Nephron (organoid): ENCODE measurements at regions not wholly inside any gene's neighbourhood (a gene's known extent, or its start where the extent isn't known, plus 50 kb on each side); places are given as distances from the start of the nearest gene placed in this dataset.

ENCODE experiments used
- H3K27ac Mint-ChIP-seq, 3 experiments: 2 replicates each; pipeline ENCODE4 v1.8.0; 2020; ENCODE audit warnings: mixed read lengths in 3 of 3, mild to moderate bottlenecking in 2 of 3, moderate library complexity in 1 of 3
- H3K27me3 Mint-ChIP-seq: 2 replicates; pipeline ENCODE4 v1.8.0; 2021; ENCODE audit warnings: low read depth, mild to moderate bottlenecking, moderate library complexity, mixed read lengths
- H3K36me3 Mint-ChIP-seq: 2 replicates; pipeline ENCODE4 v1.8.0; 2020; ENCODE audit warnings: low read depth, mixed read lengths
- H3K4me1 Mint-ChIP-seq: 2 replicates; pipeline ENCODE4 v1.8.0; 2020; ENCODE audit warnings: mixed read lengths
- H3K4me3 Mint-ChIP-seq, 3 experiments: 2 replicates each; pipeline ENCODE4 v1.8.0; 2020; ENCODE audit warnings: mild to moderate bottlenecking in 3 of 3, mixed read lengths in 3 of 3, moderate library complexity in 2 of 3
- H3K9me3 Mint-ChIP-seq: 2 replicates; pipeline ENCODE4 v1.8.0; 2020; ENCODE audit warnings: mixed read lengths
- TF ChIP-seq, protein P1 (sequence below), 3 experiments: fragments of 200-600 bp; sonication (generic); IDR thresholded peaks; one replicate each; pipeline ENCODE4 v1.5.0; 2021; ENCODE audit warnings: antibody characterized with exemption in 3 of 3; ENCODE audit not compliant: unreplicated experiment in 3 of 3

DNA sequence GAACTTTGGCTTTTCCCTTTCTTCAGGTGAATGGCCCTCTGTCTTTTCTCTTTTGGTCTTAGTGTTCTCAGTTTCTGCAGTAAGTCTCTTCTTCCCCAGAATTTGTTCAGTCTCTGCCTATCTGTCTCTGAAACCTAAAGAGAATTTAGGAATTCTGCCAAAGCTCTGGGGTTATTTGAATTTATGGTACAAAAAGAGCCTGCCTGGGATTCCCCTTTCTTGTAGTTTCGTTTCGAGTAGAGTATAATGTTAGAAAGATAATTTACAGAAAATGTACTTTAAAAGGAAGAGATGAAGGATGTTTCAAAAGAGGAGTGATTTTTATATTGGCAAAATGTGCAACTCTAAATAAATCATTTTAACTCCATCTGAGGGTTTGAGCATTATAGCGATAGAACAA lies 247.4 kb upstream of the SATB1 start:
- no peaks in the 10 kb centered on the region for H3K27me3 Mint-ChIP-seq
- H3K27ac Mint-ChIP-seq: no peak overlapping the region
- H3K9me3 Mint-ChIP-seq: peaks cover 3% of the 10 kb centered on the region
- TF ChIP-seq, protein P1, sequence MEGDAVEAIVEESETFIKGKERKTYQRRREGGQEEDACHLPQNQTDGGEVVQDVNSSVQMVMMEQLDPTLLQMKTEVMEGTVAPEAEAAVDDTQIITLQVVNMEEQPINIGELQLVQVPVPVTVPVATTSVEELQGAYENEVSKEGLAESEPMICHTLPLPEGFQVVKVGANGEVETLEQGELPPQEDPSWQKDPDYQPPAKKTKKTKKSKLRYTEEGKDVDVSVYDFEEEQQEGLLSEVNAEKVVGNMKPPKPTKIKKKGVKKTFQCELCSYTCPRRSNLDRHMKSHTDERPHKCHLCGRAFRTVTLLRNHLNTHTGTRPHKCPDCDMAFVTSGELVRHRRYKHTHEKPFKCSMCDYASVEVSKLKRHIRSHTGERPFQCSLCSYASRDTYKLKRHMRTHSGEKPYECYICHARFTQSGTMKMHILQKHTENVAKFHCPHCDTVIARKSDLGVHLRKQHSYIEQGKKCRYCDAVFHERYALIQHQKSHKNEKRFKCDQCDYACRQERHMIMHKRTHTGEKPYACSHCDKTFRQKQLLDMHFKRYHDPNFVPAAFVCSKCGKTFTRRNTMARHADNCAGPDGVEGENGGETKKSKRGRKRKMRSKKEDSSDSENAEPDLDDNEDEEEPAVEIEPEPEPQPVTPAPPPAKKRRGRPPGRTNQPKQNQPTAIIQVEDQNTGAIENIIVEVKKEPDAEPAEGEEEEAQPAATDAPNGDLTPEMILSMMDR (IDR thresholded peaks at IDR 0.05; ENCODE audit: unreplicated experiment in 3 of 3): no peak
- H3K36me3 Mint-ChIP-seq: no peaks in the 10 kb centered on the region
- no peak overlapping the region for H3K4me3 Mint-ChIP-seq
- H3K4me1 Mint-ChIP-seq: no peaks in the 10 kb centered on the region

DNA sequence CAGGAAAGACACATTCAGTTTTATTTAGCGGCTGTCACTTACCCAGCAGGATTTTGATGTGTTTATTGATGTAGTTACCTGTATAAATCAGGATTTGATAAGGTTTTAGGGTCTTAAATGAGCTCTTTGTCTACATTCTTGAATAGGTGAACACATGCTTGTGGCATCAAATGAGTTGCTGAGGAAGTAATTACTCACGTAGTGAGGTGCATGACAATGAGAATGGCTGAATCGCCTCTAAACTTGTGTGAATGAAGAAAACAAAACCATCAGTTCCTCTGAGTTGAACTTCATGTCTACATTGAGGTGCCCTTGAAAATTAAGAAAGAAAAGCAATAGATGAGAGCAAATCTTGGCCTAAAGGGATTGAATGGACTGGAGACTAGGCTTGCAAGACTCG lies 245.6 kb upstream of the SATB1 start:
- Mint-ChIP-seq H3K27me3 (no peaks in the 10 kb centered on the region), H3K36me3 (no peaks in the 10 kb centered on the region), H3K27ac (no peak overlapping the region), H3K4me3 (no peak overlapping the region), H3K4me1 (no peaks in the 10 kb centered on the region), H3K9me3 (peaks cover 3% of the 10 kb centered on the region)
- TF ChIP-seq, protein P1 (IDR thresholded peaks at IDR 0.05; ENCODE audit: unreplicated experiment in 3 of 3): no peak

DNA sequence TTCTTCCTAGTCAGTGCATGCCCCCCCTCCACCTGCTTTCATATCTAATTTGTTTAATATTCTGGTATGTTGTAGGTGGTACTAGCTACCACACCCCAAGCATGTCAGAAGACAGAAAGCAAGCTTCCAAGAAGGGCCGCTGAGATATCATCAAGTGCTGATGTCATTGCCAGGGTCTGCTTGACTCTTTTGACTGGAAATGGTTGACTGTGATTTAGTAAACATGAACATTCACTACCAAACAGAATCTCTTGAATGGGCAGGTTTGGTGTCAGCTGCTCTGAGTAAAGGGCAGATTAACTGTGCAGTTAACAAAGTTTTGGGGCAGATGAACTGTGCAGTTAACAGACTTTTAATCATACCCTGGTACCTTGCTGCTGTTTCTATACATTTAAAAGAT lies 244.2 kb upstream of the SATB1 start:
- no peaks in the 10 kb centered on the region for H3K4me1 Mint-ChIP-seq
- H3K27ac Mint-ChIP-seq: no peak overlapping the region
- peaks cover 3% of the 10 kb centered on the region for H3K9me3 Mint-ChIP-seq
- H3K4me3 Mint-ChIP-seq: no peak overlapping the region
- no peaks in the 10 kb centered on the region for H3K27me3 Mint-ChIP-seq
- H3K36me3 Mint-ChIP-seq: no peaks in the 10 kb centered on the region
- TF ChIP-seq, protein P1 (IDR thresholded peaks at IDR 0.05; ENCODE audit: unreplicated experiment in 3 of 3): no peak

DNA sequence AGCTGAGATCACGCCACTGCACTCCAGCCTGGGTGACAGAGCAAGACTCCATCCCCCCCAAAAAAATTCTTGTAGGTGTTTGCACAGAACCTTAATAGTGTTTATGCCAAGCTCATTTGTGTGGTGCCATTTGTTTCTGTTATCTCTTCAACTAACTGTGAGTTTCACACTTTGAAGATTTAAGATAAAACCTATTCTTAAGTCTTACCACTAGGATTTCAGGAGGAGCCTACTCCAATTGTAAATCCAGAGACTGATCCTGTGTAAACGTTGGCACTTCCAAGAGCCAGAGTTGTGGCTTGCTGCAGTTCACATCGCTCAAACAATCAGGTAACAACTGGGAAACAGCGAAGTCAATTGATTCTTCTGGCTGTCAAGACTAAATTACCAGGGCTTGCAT lies 242.4 kb upstream of the SATB1 start:
- Mint-ChIP-seq H3K9me3 (peaks cover 3% of the 10 kb centered on the region), H3K27me3 (no peaks in the 10 kb centered on the region), H3K4me1 (no peaks in the 10 kb centered on the region), H3K27ac (no peak overlapping the region), H3K36me3 (no peaks in the 10 kb centered on the region), H3K4me3 (no peak overlapping the region)
- TF ChIP-seq, protein P1 (IDR thresholded peaks at IDR 0.05; ENCODE audit: unreplicated experiment in 3 of 3): no peak

DNA sequence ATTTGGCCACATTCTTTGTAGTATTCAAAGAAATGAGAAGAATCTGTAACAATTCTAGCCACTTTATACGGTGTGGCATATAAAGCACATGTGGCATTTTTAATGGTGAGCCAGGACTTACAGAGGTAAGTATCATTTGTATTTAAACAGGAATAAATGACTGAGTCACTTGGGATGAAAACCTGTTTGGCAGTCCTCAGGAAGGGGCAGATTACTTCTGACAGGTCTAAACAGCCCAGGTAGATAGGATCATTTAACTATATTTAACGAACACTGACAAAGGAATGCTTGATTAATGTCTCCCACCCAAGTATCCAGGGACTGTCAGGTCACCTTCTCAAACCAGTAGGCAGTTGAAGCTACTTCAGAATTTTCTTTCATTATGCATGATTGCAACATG lies 241.5 kb upstream of the SATB1 start:
- Mint-ChIP-seq H3K9me3 (no peaks in the 10 kb centered on the region), H3K36me3 (no peaks in the 10 kb centered on the region), H3K27me3 (no peaks in the 10 kb centered on the region), H3K27ac (no peak overlapping the region), H3K4me1 (no peaks in the 10 kb centered on the region), H3K4me3 (no peak overlapping the region)
- TF ChIP-seq, protein P1 (IDR thresholded peaks at IDR 0.05; ENCODE audit: unreplicated experiment in 3 of 3): no peak

DNA sequence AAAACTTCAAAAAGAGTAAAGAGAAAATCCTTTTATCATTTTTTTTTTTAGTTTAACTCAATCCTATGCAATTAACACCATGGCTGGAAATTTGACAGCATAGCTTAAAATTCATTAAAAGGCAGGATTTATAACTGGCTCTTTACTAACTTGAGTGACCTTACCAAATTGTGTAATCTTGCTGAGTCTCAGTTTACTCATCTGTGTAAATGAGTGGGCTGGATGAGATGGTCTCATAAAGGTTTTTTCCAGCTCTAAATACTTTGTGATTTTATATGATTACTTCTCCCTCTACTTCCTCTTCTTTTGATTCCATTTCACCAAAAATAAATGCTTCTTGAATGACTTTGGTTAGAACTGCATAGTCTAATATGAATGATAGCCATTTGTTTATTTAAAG lies 234.9 kb upstream of the SATB1 start:
- Mint-ChIP-seq H3K4me1 (no peaks in the 10 kb centered on the region), H3K9me3 (peaks cover 2% of the 10 kb centered on the region), H3K4me3 (no peak overlapping the region), H3K36me3 (no peaks in the 10 kb centered on the region), H3K27me3 (no peaks in the 10 kb centered on the region), H3K27ac (no peak overlapping the region)
- TF ChIP-seq, protein P1 (IDR thresholded peaks at IDR 0.05; ENCODE audit: unreplicated experiment in 3 of 3): no peak
